Suprapubic skin (tissue), 3 donors: ENCODE measurements at regions not wholly inside any gene's neighbourhood (a gene's known extent, or its start where the extent isn't known, plus 50 kb on each side); places are given as distances from the start of the nearest gene placed in this dataset.

ENCODE experiments used
- CTCF ChIP-seq, 2 donors: fragments of 200-600 bp in 1 of 2; fragments of 450-650 bp in 1 of 2; sonication (generic) in 1 of 2; IDR thresholded peaks; one replicate each; pipeline ENCODE4 v1.5.1; 2016 to 2019; ENCODE audit warnings: antibody characterized with exemption in 2 of 2, mild to moderate bottlenecking in 1 of 2, moderate library complexity in 1 of 2
- POLR2A ChIP-seq, 2 donors: fragments of 450-650 bp; IDR thresholded peaks; one replicate each; pipeline ENCODE4 v1.6.1; 2017; ENCODE audit warnings: antibody characterized with exemption in 2 of 2, mild to moderate bottlenecking in 2 of 2, moderate library complexity in 2 of 2

DNA sequence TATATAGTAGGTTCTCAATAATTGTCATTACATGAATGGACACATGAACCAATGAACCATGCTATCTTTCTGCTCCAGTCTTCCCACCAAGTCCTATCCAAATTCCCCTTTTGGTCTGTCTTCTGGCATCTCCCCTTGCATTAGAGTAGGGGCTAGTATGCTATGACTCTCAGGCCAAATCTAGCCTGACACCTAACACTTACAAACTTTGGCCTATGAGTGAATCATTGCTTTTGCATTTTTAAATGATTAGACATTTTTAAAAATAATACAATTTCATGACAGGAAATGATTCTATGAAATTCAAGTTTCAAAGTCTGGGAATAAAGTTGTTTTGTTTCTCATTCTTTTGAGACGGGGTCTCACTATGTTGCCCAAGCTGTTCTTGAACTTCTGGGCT is 102.5 kb upstream of the MAF start:
- TF ChIP-seq CTCF (IDR thresholded peaks at IDR 0.05): no peak
- no peak for TF ChIP-seq POLR2A (IDR thresholded peaks at IDR 0.05)
